CD4-positive, alpha-beta memory T cell (primary cell): ENCODE measurements at regions not wholly inside any gene's neighbourhood (a gene's known extent, or its start where the extent isn't known, plus 50 kb on each side); places are given as distances from the start of the nearest gene placed in this dataset.

Experiments
- CTCF ChIA-PET: fragments of 350-600 bp; sonication (Branson Sonifier 250); formaldehyde crosslinking; loops from one replicate; lab custom pipeline; 2021; ENCODE audit warnings: inconsistent platforms; ENCODE audit not compliant: partially characterized antibody; lab: Charles Lee
- POLR2A ChIA-PET: fragments of 350-600 bp; sonication (Branson Sonifier 250); formaldehyde crosslinking; loops from one replicate; lab custom pipeline; 2021; ENCODE audit not compliant: partially characterized antibody; lab: Charles Lee
- DNase-seq, 5 donors: peaks; one replicate each; pipeline versions ENCODE4 v3.0.0 to v3.0.0-alpha.2; 2020 to 2022; ENCODE audit warnings: mixed read lengths in 1 of 5
- H3K27ac ChIP-seq: one replicate; pipeline ENCODE4 v1.7.0; 2013; ENCODE audit warnings: low read depth, low read length
- H3K27me3 ChIP-seq: 2 replicates; pipeline ENCODE4 v1.7.0; 2013; ENCODE audit warnings: mild to moderate bottlenecking, low read length, moderate library complexity; ENCODE audit not compliant: insufficient read depth
- H3K36me3 ChIP-seq: 2 replicates; pipeline ENCODE4 v1.7.0; 2013; ENCODE audit warnings: mild to moderate bottlenecking, low read length, moderate library complexity; ENCODE audit not compliant: insufficient read depth
- H3K4me1 ChIP-seq: 2 replicates; pipeline ENCODE4 v1.7.0; 2013; ENCODE audit warnings: mild to moderate bottlenecking, low read length, moderate library complexity; ENCODE audit not compliant: insufficient read depth
- H3K4me3 ChIP-seq, 2 donors: one replicate each; pipeline ENCODE4 v1.7.0; 2013; ENCODE audit warnings: low read length in 2 of 2, mild to moderate bottlenecking in 1 of 2
- H3K9me3 ChIP-seq, 2 donors: one replicate each; pipeline ENCODE4 v1.7.0; 2013; ENCODE audit warnings: low read length in 2 of 2, control low read depth in 1 of 2; ENCODE audit not compliant: control insufficient read depth in 1 of 2
- H3K27ac Mint-ChIP-seq, 7 donors: one replicate each; pipeline ENCODE4 v1.8.0; 2020 to 2021; ENCODE audit warnings: mixed read lengths in 7 of 7, mild to moderate bottlenecking in 6 of 7, inconsistent platforms in 3 of 7, moderate library complexity in 3 of 7
- H3K27me3 Mint-ChIP-seq, 2 donors: one replicate each; pipeline ENCODE4 v1.8.0; 2020 to 2021; ENCODE audit warnings: mixed read lengths in 2 of 2
- H3K36me3 Mint-ChIP-seq, 2 donors: one replicate each; pipeline ENCODE4 v1.8.0; 2020 to 2021; ENCODE audit warnings: mixed read lengths in 2 of 2, inconsistent platforms in 1 of 2, mild to moderate bottlenecking in 1 of 2
- H3K4me1 Mint-ChIP-seq, 4 donors: one replicate each; pipeline ENCODE4 v1.8.0; 2020 to 2021; ENCODE audit warnings: mixed read lengths in 4 of 4, mild to moderate bottlenecking in 1 of 4
- H3K4me3 Mint-ChIP-seq, 8 donors: one replicate each; pipeline ENCODE4 v1.8.0; 2020 to 2021; ENCODE audit warnings: mixed read lengths in 8 of 8, mild to moderate bottlenecking in 7 of 8, moderate library complexity in 6 of 8, inconsistent platforms in 3 of 8
- H3K9me3 Mint-ChIP-seq, 8 donors: one replicate each; pipeline ENCODE4 v1.8.0; 2020 to 2021; ENCODE audit warnings: mixed read lengths in 8 of 8, mild to moderate bottlenecking in 5 of 8, inconsistent platforms in 3 of 8, moderate library complexity in 1 of 8
- intact Hi-C: fragments of 100-400 bp; cut with micrococcal nuclease; formaldehyde crosslinking; loops from one replicate; pipeline ENCODE4 v1.15.1; 2023

GRCh38 chr2:120989512-120990441 lies 254.1 kb downstream of the GLI2 start:
- CTCF ChIA-PET: no interaction called here
- H3K36me3 Mint-ChIP-seq: no peaks in the 10 kb centered on the region
- DNase-seq: no peak
- H3K27ac ChIP-seq: no peak overlapping the region
- H3K36me3 ChIP-seq: no peaks in the 10 kb centered on the region
- H3K27ac Mint-ChIP-seq: no peak overlapping the region
- H3K27me3 Mint-ChIP-seq: peaks cover 0 to 6% of the 10 kb centered on the region in 2 donors
- H3K4me3 ChIP-seq: no peak overlapping the region
- H3K4me3 Mint-ChIP-seq: no peak overlapping the region
- H3K9me3 Mint-ChIP-seq: peaks cover 0 to 6% (median 0%) of the 10 kb centered on the region in 8 donors
- intact Hi-C loops: no loop called here
- H3K4me1 Mint-ChIP-seq: no peaks in the 10 kb centered on the region
- POLR2A ChIA-PET: no interaction called here
- H3K27me3 ChIP-seq: no peaks in the 10 kb centered on the region
- no peaks in the 10 kb centered on the region for H3K4me1 ChIP-seq
- H3K9me3 ChIP-seq: no peaks in the 10 kb centered on the region

- H3K27ac ChIP-seq: no peak overlapping the region
- H3K4me3 ChIP-seq: no peak overlapping the region
- Mint-ChIP-seq H3K4me1 (no peaks in the 10 kb centered on the region), H3K36me3 (no peaks in the 10 kb centered on the region), H3K9me3 (peaks cover 0 to 6% (median 0%) of the 10 kb centered on the region in 8 donors), H3K4me3 (no peak overlapping the region), H3K27ac (no peak overlapping the region), H3K27me3 (peaks cover 0 to 6% of the 10 kb centered on the region in 2 donors)
- no peaks in the 10 kb centered on the region for H3K27me3 ChIP-seq
- H3K36me3 ChIP-seq: no peaks in the 10 kb centered on the region
- H3K9me3 ChIP-seq: no peaks in the 10 kb centered on the region
- no peaks in the 10 kb centered on the region for H3K4me1 ChIP-seq
- intact Hi-C loops: no loop called here
- ChIA-PET CTCF (no interaction called here), POLR2A (no interaction called here)
- DNase-seq: no peak
These were observed 254.8 kb downstream of the GLI2 start for GRCh38 chr2:120990451-120990871.

GRCh38 chr2:120991441-120991840 lies 255.8 kb downstream of the GLI2 start:
- Histone ChIP-seq H3K9me3 (no peaks in the 10 kb centered on the region), H3K36me3 (no peaks in the 10 kb centered on the region), H3K4me3 (no peak overlapping the region), H3K27me3 (no peaks in the 10 kb centered on the region), H3K27ac (no peak overlapping the region), H3K4me1 (no peaks in the 10 kb centered on the region)
- Mint-ChIP-seq H3K9me3 (peaks cover 0 to 6% (median 0%) of the 10 kb centered on the region in 8 donors), H3K27ac (no peak overlapping the region), H3K27me3 (peaks cover 0 to 6% of the 10 kb centered on the region in 2 donors), H3K4me1 (no peaks in the 10 kb centered on the region), H3K4me3 (no peak overlapping the region), H3K36me3 (no peaks in the 10 kb centered on the region)
- DNase-seq: no peak
- ChIA-PET POLR2A (no interaction called here), CTCF (no interaction called here)
- intact Hi-C loops: no loop called here

- intact Hi-C loops: no loop called here
- Mint-ChIP-seq H3K27me3 (peaks cover 0 to 6% of the 10 kb centered on the region in 2 donors), H3K4me1 (no peaks in the 10 kb centered on the region), H3K4me3 (no peak overlapping the region), H3K9me3 (no peaks in the 10 kb centered on the region), H3K36me3 (no peaks in the 10 kb centered on the region), H3K27ac (no peak overlapping the region)
- CTCF ChIA-PET: no interaction called here
- Histone ChIP-seq H3K9me3 (no peaks in the 10 kb centered on the region), H3K36me3 (no peaks in the 10 kb centered on the region), H3K4me3 (no peak overlapping the region), H3K27me3 (no peaks in the 10 kb centered on the region), H3K4me1 (no peaks in the 10 kb centered on the region), H3K27ac (no peak overlapping the region)
- POLR2A ChIA-PET: no interaction called here
- no peak for DNase-seq
These were observed 257.3 kb downstream of the GLI2 start for GRCh38 chr2:120992791-120993555.

GRCh38 chr2:120993661-120994060 lies 258.0 kb downstream of the GLI2 start:
- H3K4me1 ChIP-seq: no peaks in the 10 kb centered on the region
- Mint-ChIP-seq H3K4me3 (no peak overlapping the region), H3K9me3 (no peaks in the 10 kb centered on the region), H3K27me3 (peaks cover 0 to 6% of the 10 kb centered on the region in 2 donors), H3K27ac (no peak overlapping the region), H3K4me1 (no peaks in the 10 kb centered on the region), H3K36me3 (no peaks in the 10 kb centered on the region)
- no peaks in the 10 kb centered on the region for H3K27me3 ChIP-seq
- no peak overlapping the region for H3K4me3 ChIP-seq
- intact Hi-C loops: no loop called here
- DNase-seq: no peak
- H3K9me3 ChIP-seq: no peaks in the 10 kb centered on the region
- no peaks in the 10 kb centered on the region for H3K36me3 ChIP-seq
- POLR2A ChIA-PET: no interaction called here
- CTCF ChIA-PET: no interaction called here
- H3K27ac ChIP-seq: no peak overlapping the region

- CTCF ChIA-PET: no interaction called here
- POLR2A ChIA-PET: no interaction called here
- Histone ChIP-seq H3K9me3 (no peaks in the 10 kb centered on the region), H3K36me3 (no peaks in the 10 kb centered on the region), H3K27ac (no peak overlapping the region), H3K27me3 (no peaks in the 10 kb centered on the region), H3K4me1 (no peaks in the 10 kb centered on the region), H3K4me3 (no peak overlapping the region)
- Mint-ChIP-seq H3K27me3 (peaks cover 0 to 6% of the 10 kb centered on the region in 2 donors), H3K27ac (no peak overlapping the region), H3K4me3 (no peak overlapping the region), H3K9me3 (no peaks in the 10 kb centered on the region), H3K4me1 (no peaks in the 10 kb centered on the region), H3K36me3 (no peaks in the 10 kb centered on the region)
- intact Hi-C loops: no loop called here
- no peak for DNase-seq
These were observed 258.8 kb downstream of the GLI2 start for GRCh38 chr2:120994301-120994995.

- Mint-ChIP-seq H3K27me3 (peaks cover 0 to 6% of the 10 kb centered on the region in 2 donors), H3K36me3 (no peaks in the 10 kb centered on the region), H3K4me3 (no peak overlapping the region), H3K9me3 (no peaks in the 10 kb centered on the region), H3K27ac (no peak overlapping the region), H3K4me1 (no peaks in the 10 kb centered on the region)
- POLR2A ChIA-PET: no interaction called here
- CTCF ChIA-PET: no interaction called here
- H3K9me3 ChIP-seq: no peaks in the 10 kb centered on the region
- no peak for DNase-seq
- no peak overlapping the region for H3K4me3 ChIP-seq
- H3K27me3 ChIP-seq: no peaks in the 10 kb centered on the region
- intact Hi-C loops: no loop called here
- no peaks in the 10 kb centered on the region for H3K4me1 ChIP-seq
- H3K36me3 ChIP-seq: no peaks in the 10 kb centered on the region
- H3K27ac ChIP-seq: no peak overlapping the region
These were observed 259.5 kb downstream of the GLI2 start for GRCh38 chr2:120995152-120995551.
